ENCODE measurements at regions not wholly inside any gene's neighbourhood (a gene's known extent, or its start where the extent isn't known, plus 50 kb on each side); places are given as distances from the start of the nearest gene placed in this dataset.

GRCh38 chr6:80466981-80467380 lies 360.5 kb downstream of the BCKDHB start:
- no peak for DNase-seq (ENCODE audit: low read depth)
- TF ChIP-seq CTCF (IDR thresholded peaks at IDR 0.05; ENCODE audit: low read depth, low read length) (no peak), MYC (IDR thresholded peaks at IDR 0.05; ENCODE audit: low read depth, low read length) (no peak), POLR2A (IDR thresholded peaks at IDR 0.05; ENCODE audit: extremely low read depth, insufficient read length) (no peak)
- TF ChIP-seq, protein P1, sequence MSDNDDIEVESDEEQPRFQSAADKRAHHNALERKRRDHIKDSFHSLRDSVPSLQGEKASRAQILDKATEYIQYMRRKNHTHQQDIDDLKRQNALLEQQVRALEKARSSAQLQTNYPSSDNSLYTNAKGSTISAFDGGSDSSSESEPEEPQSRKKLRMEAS (IDR thresholded peaks at IDR 0.05; ENCODE audit: low read depth, low read length), result no peak
- no peak overlapping the region for H3K4me3 ChIP-seq (ENCODE audit: low read depth, low read length)

DNA sequence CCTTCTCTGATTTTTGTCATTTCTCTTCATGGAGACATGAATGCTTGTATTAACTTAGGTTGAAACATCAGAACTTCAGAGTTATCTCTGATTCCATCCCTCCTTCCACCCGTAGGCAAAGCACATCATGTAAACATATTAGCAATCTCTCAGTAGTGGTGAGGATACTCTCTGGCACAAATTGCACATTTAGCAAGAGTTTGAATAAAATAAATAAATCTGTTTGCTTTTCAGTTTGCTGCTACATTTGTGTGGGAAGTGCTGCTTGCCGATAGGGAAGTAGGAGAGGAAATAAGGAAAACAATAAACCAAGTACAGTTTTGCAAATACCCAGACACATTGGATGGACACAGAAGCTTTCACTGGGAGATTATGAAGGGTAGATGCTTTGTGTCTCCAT lies 359.0 kb downstream of the BCKDHB start:
- H3K4me3 ChIP-seq (ENCODE audit: low read depth, low read length), result no peak overlapping the region
- TF ChIP-seq POLR2A (IDR thresholded peaks at IDR 0.05; ENCODE audit: extremely low read depth, insufficient read length), result no peak
- no peak for DNase-seq (ENCODE audit: low read depth)

DNA sequence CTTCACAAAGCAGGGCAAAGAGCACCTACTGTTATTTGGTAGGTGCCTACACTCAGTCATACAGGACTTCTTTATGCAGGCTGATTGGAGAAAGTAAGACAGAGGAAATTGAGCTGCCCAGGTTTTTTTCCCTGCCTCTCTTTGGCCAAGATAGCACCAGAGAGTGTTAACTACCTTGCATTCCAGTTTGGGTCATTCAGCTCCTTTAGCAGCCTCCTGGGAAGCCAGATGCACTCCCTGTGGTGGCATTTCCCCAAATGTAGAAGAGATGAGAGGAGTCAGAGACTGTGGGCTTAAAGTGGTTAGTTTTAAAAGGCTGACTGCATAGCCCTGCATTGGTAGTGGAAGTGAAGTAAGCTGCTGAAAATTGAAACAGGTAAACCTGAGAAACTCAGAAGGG lies 358.4 kb downstream of the BCKDHB start:
- no peak overlapping the region for H3K4me3 ChIP-seq (ENCODE audit: low read depth, low read length)
- DNase-seq (ENCODE audit: low read depth), result no peak
- TF ChIP-seq CTCF (IDR thresholded peaks at IDR 0.05; ENCODE audit: low read depth, low read length), result no peak
- no peak for TF ChIP-seq MYC (IDR thresholded peaks at IDR 0.05; ENCODE audit: low read depth, low read length)
- TF ChIP-seq, protein P1 (IDR thresholded peaks at IDR 0.05; ENCODE audit: low read depth, low read length), result no peak
- TF ChIP-seq POLR2A (IDR thresholded peaks at IDR 0.05; ENCODE audit: extremely low read depth, insufficient read length), result no peak

DNA sequence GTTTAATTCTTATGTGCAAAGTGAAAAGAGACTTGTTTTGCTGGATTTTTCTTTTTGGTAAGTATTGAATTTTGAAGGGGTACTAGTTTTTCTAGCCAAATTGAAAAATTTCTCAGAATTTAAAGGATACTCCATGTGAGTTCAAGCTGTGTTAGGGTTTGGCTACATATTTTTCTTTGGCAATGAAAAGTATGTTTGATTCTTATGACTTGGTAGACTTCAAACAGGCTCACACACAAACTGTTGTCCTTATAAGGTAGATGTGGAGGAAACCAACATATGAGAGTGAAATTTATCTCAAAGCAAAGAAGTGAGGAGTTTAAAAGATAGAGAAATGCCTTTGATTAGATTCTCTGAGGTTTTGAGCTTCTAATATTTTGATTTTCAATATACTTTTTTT lies 356.7 kb downstream of the BCKDHB start:
- no peak overlapping the region for H3K4me3 ChIP-seq (ENCODE audit: low read depth, low read length)
- no peak for DNase-seq (ENCODE audit: low read depth)
- TF ChIP-seq, protein P1 (IDR thresholded peaks at IDR 0.05; ENCODE audit: low read depth, low read length), result no peak
- TF ChIP-seq CTCF (IDR thresholded peaks at IDR 0.05; ENCODE audit: low read depth, low read length) (no peak), MYC (IDR thresholded peaks at IDR 0.05; ENCODE audit: low read depth, low read length) (no peak), POLR2A (IDR thresholded peaks at IDR 0.05; ENCODE audit: extremely low read depth, insufficient read length) (no peak)

GRCh38 chr6:80460257-80460865 lies 353.9 kb downstream of the BCKDHB start:
- no peak for DNase-seq (ENCODE audit: low read depth)
- no peak overlapping the region for H3K4me3 ChIP-seq (ENCODE audit: low read depth, low read length)
- TF ChIP-seq POLR2A (IDR thresholded peaks at IDR 0.05; ENCODE audit: extremely low read depth, insufficient read length) (no peak), CTCF (IDR thresholded peaks at IDR 0.05; ENCODE audit: low read depth, low read length) (no peak), MYC (IDR thresholded peaks at IDR 0.05; ENCODE audit: low read depth, low read length) (no peak)
- TF ChIP-seq, protein P1 (IDR thresholded peaks at IDR 0.05; ENCODE audit: low read depth, low read length), result no peak

DNA sequence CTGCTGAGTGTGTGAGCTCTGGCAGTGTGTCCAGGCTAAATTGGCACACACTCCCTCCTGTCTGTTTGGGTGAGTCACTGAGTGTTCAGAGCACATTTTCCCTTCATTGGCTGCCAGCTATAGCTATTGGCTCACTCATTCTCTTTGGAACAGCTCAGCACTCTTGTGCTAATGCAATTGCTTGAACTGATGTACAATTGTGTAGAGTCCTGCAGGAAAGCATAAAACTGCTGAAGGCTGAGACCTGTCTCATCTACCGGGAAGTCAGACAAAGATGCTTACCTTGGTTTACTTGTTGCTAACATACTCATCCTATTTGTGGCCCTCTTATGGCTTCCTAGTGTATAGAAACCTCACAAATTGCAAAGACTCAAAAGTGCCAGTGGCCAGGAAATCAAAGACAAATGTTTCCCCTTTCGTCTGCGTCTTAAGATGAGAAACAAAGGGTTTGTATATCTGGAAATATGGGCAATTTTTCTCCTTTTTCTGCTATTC lies 351.0 kb downstream of the BCKDHB start:
- peak; percentile 7 for DNase-seq (ENCODE audit: low read depth)
- no peak overlapping the region for H3K4me3 ChIP-seq (ENCODE audit: low read depth, low read length)
- TF ChIP-seq, protein P1 (IDR thresholded peaks at IDR 0.05; ENCODE audit: low read depth, low read length), result no peak
- TF ChIP-seq POLR2A (IDR thresholded peaks at IDR 0.05; ENCODE audit: extremely low read depth, insufficient read length) (no peak), CTCF (IDR thresholded peaks at IDR 0.05; ENCODE audit: low read depth, low read length) (no peak), MYC (IDR thresholded peaks at IDR 0.05; ENCODE audit: low read depth, low read length) (no peak)

Measured in NB4 (cell line).